ENCODE measurements at regions not wholly inside any gene's neighbourhood (a gene's known extent, or its start where the extent isn't known, plus 50 kb on each side); places are given as distances from the start of the nearest gene placed in this dataset.

DNA sequence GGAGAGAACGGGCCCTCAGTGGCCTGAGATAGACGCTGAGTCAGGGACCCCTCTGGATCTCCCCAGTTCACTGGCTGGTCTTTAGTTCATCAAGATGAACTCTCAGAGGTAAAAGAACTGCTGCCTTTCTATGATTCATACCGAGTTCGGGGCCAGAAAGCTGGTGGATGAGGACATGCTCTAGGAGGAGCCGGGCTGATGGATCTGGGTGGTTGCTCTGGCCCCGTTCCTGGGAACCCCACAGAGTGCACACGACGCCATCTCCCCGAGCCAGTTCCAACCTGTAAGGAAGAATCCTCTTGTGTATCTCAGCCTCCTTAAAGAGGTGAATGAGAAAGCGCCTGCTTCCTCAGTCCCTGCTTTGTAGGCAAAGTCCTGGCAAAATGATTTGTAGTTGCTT lies 142.6 kb upstream of the PDE10A start:
- TF ChIP-seq, protein P1, sequence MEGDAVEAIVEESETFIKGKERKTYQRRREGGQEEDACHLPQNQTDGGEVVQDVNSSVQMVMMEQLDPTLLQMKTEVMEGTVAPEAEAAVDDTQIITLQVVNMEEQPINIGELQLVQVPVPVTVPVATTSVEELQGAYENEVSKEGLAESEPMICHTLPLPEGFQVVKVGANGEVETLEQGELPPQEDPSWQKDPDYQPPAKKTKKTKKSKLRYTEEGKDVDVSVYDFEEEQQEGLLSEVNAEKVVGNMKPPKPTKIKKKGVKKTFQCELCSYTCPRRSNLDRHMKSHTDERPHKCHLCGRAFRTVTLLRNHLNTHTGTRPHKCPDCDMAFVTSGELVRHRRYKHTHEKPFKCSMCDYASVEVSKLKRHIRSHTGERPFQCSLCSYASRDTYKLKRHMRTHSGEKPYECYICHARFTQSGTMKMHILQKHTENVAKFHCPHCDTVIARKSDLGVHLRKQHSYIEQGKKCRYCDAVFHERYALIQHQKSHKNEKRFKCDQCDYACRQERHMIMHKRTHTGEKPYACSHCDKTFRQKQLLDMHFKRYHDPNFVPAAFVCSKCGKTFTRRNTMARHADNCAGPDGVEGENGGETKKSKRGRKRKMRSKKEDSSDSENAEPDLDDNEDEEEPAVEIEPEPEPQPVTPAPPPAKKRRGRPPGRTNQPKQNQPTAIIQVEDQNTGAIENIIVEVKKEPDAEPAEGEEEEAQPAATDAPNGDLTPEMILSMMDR (IDR thresholded peaks at IDR 0.05), result no peak
- TF ChIP-seq POLR2A (IDR thresholded peaks at IDR 0.05), result no peak
